Body of pancreas (tissue), 4 donors: ENCODE measurements at regions not wholly inside any gene's neighbourhood (a gene's known extent, or its start where the extent isn't known, plus 50 kb on each side); places are given as distances from the start of the nearest gene placed in this dataset.

Source experiments
- ATAC-seq: fragments of 150-250 bp; one replicate; pipeline ENCODE4 v1.9.1; 2016
- DNase-seq, 4 donors: peaks; one replicate each; pipeline ENCODE4 v3.0.0-alpha.2; 2019
- H3K27ac ChIP-seq, 4 donors: fragments of 200-600 bp; sonication (generic); 1 replicate in 3 of 4; 2 replicates in 1 of 4; pipeline versions ENCODE4 v1.5.1 to v1.6.1; 2016 to 2019; ENCODE audit warnings: mild to moderate bottlenecking in 1 of 4, mixed read lengths in 1 of 4, moderate library complexity in 1 of 4
- H3K27me3 ChIP-seq, 2 donors: fragments of 200-600 bp; sonication (generic); one replicate each; pipeline ENCODE4 v1.6.0; 2016; ENCODE audit warnings: mild to moderate bottlenecking in 1 of 2
- H3K36me3 ChIP-seq, 2 donors: fragments of 200-600 bp; sonication (generic); replicated peaks in 1 of 2; 2 replicates each; pipeline ENCODE4 v1.5.1; 2016; ENCODE audit warnings: low read depth in 2 of 2; ENCODE audit not compliant: insufficient read depth in 1 of 2
- H3K4me1 ChIP-seq: fragments of 200-600 bp; sonication (generic); one replicate; pipeline ENCODE4 v1.6.0; 2016
- H3K4me3 ChIP-seq, 2 donors: fragments of 200-600 bp; sonication (generic); 1 replicate in 1 of 2; 2 replicates in 1 of 2; pipeline ENCODE4 v1.5.1; 2016 to 2019
- H3K9me3 ChIP-seq, 3 donors: fragments of 200-600 bp; sonication (generic); 1 replicate in 2 of 3; 2 replicates in 1 of 3; pipeline ENCODE4 v1.5.1; 2016
- POLR2A ChIP-seq, 3 donors: fragments of 450-650 bp; IDR thresholded peaks; one replicate each; pipeline ENCODE4 v1.6.1; 2016; ENCODE audit warnings: antibody characterized with exemption in 3 of 3, mild to moderate bottlenecking in 2 of 3
- WGBS, 2 donors: methylation state at CpG; one replicate each; pipeline ENCODE4 v1.1.5; 2017; 5-methylcytosine and 5-hydroxymethylcytosine counted together
- intact Hi-C: fragments of 100-400 bp; cut with DNase I; formaldehyde crosslinking; loops from one replicate; pipeline ENCODE4 v1.15.1; 2023
- TF ChIP-seq, protein P1 (sequence below), 7 experiments: fragments of 450-650 bp in 4 of 7; fragments of 200-600 bp in 3 of 7; sonication (generic) in 3 of 7; IDR thresholded peaks; one replicate each; pipeline ENCODE4 v1.5.1; 2016 to 2019; ENCODE audit warnings: antibody characterized with exemption in 7 of 7

DNA sequence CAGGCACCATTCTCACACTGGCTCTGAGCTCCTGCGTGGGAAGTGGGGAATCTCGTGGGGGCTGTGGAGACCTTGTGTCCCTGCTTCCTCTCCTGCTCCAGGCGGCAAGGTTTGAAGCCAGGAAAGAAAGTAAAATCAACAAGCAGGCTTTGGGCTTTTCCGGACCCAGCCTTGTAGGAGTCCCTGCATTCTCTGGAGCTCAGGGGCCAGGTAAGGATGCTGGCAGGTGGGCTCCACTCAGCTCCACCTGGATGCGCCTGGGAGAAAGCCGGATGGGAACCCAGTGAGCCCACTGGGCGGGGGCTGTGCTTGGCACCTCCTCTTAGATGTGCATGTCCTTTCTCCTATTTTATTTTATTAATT lies 362.5 kb downstream of the SEC14L1 start:
- Histone ChIP-seq H3K36me3 (peaks cover 0 to 2% of the 10 kb centered on the region in 2 donors), H3K9me3 (no peaks in the 10 kb centered on the region), H3K27me3 (no peaks in the 10 kb centered on the region), H3K4me3 (no peak overlapping the region), H3K27ac (no peak overlapping the region), H3K4me1 (no peaks in the 10 kb centered on the region)
- intact Hi-C loops, result no loop called here
- TF ChIP-seq, protein P1, sequence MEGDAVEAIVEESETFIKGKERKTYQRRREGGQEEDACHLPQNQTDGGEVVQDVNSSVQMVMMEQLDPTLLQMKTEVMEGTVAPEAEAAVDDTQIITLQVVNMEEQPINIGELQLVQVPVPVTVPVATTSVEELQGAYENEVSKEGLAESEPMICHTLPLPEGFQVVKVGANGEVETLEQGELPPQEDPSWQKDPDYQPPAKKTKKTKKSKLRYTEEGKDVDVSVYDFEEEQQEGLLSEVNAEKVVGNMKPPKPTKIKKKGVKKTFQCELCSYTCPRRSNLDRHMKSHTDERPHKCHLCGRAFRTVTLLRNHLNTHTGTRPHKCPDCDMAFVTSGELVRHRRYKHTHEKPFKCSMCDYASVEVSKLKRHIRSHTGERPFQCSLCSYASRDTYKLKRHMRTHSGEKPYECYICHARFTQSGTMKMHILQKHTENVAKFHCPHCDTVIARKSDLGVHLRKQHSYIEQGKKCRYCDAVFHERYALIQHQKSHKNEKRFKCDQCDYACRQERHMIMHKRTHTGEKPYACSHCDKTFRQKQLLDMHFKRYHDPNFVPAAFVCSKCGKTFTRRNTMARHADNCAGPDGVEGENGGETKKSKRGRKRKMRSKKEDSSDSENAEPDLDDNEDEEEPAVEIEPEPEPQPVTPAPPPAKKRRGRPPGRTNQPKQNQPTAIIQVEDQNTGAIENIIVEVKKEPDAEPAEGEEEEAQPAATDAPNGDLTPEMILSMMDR (IDR thresholded peaks at IDR 0.05), result no peak
- TF ChIP-seq POLR2A (IDR thresholded peaks at IDR 0.05), result no peak
- DNase-seq, result no peak
- WGBS, 2 donors, result 81 to 84% methylated on average over 7 of the region's 7 CpGs
- no peak for ATAC-seq

DNA sequence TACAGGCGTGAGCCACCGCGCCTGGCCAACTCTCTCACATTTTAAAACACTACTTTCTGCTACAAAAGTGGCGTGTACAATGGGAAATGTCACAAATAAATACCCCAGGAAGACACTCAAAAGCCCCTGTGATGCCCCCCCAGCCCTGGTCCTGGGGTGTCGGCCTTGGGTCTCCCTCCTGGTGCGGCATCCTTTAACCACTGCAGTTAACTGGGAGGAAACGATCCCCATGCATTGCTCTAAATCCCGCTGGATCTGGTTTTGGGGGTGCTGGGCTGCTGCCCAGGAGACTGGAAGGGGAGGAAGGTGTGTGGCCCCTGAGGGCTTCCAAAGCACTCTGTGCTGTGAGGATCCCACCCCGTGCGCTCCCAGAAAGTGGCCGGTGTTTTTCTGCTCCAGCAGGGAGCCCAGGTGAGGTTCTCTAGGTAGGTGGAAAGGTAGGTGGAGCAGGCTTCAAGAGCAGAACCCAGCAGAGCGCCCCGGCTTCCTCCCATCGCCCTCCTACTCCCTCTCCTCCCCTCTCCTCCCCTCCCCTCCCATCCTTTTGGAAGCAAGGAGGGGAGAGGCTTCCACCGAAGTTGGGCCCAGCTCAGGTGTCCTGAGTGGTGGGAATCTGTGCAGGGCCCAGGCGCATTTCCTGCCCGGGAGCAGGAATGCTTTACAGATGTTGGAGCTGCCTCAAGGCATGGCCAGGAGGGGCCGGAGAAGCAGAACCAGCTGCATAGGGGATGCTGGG lies 363.3 kb downstream of the SEC14L1 start:
- DNase-seq, result no peak
- no peak for ATAC-seq
- 73 to 80% methylated on average over 13 to 18 of the region's 18 CpGs for WGBS, 2 donors
- H3K36me3 ChIP-seq, result no peaks in the 10 kb centered on the region
- no peak for TF ChIP-seq POLR2A (IDR thresholded peaks at IDR 0.05)
- TF ChIP-seq, protein P1 (IDR thresholded peaks at IDR 0.05), result no peak
- intact Hi-C loops, result no loop called here
- no peak overlapping the region for H3K27ac ChIP-seq
- H3K27me3 ChIP-seq, result no peaks in the 10 kb centered on the region
- H3K4me1 ChIP-seq, result no peaks in the 10 kb centered on the region
- H3K4me3 ChIP-seq, result no peak overlapping the region
- no peaks in the 10 kb centered on the region for H3K9me3 ChIP-seq

DNA sequence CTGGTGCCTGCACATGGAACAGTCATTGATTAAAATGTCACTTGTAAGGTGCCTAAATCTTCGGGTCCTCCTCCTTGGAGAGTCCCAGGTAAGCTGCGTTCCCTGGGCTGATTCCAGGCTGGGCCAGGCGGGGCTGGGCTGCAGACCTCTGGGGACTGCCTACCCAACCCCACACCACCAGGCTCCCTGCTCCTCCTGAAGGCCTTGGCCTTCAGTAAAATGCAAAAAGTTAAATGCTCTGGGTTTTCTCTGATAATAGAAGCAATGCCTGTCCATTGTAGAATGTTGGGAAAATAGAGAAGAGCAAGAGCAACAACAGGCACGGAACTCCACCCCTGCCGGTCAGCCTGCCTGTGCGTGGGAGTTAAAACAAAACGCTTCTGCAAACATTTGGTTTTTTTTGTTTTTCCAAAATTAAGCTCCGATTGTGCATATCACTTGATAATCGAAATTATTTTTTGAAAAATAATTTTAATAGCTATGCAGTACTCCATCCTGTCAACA lies 363.9 kb downstream of the SEC14L1 start:
- Histone ChIP-seq H3K27me3 (no peaks in the 10 kb centered on the region), H3K4me3 (no peak overlapping the region), H3K36me3 (no peaks in the 10 kb centered on the region), H3K9me3 (no peaks in the 10 kb centered on the region), H3K27ac (no peak overlapping the region), H3K4me1 (no peaks in the 10 kb centered on the region)
- ATAC-seq (no peak), DNase-seq (no peak)
- intact Hi-C loops, result no loop called here
- WGBS, 2 donors, result 61 to 74% methylated on average over 8 to 9 of the region's 9 CpGs
- no peak for TF ChIP-seq POLR2A (IDR thresholded peaks at IDR 0.05)
- TF ChIP-seq, protein P1 (IDR thresholded peaks at IDR 0.05), result no peak

DNA sequence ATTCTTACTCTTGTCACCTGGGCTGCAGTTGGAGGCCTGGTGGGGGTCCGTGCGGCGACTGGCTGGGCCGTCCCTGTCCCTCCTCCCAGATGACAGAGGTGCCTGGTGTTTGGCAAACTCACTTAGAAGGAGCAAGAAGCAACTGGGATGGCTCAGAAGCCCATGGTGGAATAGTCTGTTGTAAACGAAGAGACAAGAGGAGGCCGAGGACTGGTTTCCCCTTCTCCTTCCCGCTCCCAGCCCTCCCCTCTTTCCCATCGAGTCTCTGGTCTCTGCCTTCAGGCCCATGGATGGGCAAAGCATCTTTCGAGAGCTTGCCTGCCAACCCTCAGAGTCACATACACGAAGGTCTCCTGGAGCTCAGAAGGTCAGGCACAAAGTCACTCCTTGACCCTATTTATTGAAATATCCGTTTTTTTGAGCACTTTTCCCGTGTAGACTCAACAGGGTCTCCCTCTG lies 364.4 kb downstream of the SEC14L1 start:
- ATAC-seq (no peak), DNase-seq (no peak)
- H3K4me1 ChIP-seq, result no peaks in the 10 kb centered on the region
- no peaks in the 10 kb centered on the region for H3K9me3 ChIP-seq
- no peak overlapping the region for H3K4me3 ChIP-seq
- intact Hi-C loops, result no loop called here
- TF ChIP-seq, protein P1 (IDR thresholded peaks at IDR 0.05), result no peak
- no peak for TF ChIP-seq POLR2A (IDR thresholded peaks at IDR 0.05)
- no peaks in the 10 kb centered on the region for H3K27me3 ChIP-seq
- no peaks in the 10 kb centered on the region for H3K36me3 ChIP-seq
- no peak overlapping the region for H3K27ac ChIP-seq
- WGBS, 2 donors, result 60 to 63% methylated on average over 12 of the region's 12 CpGs
